GM21447 (cell line): ENCODE measurements at regions not wholly inside any gene's neighbourhood (a gene's known extent, or its start where the extent isn't known, plus 50 kb on each side); places are given as distances from the start of the nearest gene placed in this dataset.
"Not testable (repeated sequence)": the region's sequence is repeated elsewhere in the genome, so short reads cannot be mapped to it uniquely, and the experiment has no call there.

ENCODE experiments used
- ATAC-seq: cut with Tn5 transposase; IDR thresholded peaks from one replicate; pipeline ENCODE4 v1.9.1; 2021; ENCODE audit not compliant: unreplicated experiment

DNA sequence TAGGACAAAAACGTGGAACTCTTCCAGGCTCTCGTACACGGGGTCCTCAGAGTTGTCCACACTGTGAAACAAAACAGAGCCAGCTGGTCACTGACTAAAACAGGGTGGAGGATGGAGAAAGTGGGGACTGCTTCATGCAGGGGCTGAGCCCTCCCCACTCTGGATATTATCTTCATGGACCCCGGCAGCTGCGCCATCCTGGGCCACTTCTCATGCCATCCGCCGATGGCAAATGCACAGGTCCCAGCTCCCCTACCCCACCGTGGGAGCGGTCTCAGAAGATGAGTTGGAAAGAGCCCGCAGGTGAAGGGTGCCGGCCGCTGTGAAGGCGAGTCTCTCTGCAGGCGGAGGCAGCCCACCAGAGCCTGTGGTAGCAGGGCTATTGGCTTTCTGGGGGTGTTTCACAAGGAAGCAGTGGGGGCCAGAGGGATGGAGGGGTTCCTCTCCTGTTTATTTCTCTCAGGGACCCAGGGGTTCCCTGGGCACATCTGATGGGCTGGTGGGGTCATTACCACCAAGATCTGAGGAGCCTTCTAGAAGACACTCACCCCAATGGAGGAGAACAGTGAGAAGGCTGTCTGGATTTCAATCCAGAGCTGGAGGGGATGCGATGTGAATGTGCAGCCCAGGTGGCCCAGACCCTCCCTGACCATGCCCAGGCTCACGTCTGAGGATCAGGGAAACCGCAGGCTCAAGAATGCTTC, 177.3 kb downstream of the KLF13 start:
- no peak for ATAC-seq

DNA sequence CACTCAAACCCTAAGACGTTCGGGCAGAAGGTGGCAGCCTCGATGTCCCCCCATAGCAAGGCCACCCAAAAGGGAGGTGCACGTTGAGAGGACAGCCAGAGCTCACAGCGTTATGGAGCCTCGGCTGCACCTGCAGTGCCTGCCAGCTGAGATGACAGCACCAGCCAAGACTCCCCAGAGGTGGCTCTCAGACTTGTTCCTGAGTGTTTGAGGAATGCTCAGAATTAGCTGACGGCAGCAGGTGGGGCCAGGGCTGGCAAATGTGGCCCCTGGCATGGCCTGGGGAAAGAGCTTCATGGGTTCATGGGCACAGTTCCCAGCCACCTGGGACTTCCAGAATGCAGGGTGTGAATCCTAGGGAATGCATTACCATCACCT, 177.8 kb downstream of the KLF13 start:
- ATAC-seq, result no peak

DNA sequence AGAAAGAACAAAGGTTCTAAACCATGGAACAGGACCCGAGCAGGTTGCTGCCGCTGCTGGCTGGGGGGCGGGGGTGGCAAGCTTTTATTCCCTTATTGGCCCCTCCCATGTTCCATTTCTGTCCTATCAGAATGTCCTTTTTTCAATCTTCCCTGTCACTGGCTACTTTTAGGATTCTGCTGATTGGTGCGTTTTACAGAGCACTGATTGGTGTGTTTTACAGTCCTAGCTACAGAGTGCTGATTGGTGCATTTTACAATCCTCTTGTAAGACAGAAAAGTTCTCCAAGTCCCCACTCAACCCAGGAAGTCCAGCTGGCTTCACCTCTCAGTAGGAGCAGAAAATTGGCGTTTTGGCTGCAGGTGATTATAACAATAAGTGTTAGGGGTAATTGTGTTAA, 180.9 kb downstream of the KLF13 start:
- not testable (repeated sequence) for ATAC-seq

DNA sequence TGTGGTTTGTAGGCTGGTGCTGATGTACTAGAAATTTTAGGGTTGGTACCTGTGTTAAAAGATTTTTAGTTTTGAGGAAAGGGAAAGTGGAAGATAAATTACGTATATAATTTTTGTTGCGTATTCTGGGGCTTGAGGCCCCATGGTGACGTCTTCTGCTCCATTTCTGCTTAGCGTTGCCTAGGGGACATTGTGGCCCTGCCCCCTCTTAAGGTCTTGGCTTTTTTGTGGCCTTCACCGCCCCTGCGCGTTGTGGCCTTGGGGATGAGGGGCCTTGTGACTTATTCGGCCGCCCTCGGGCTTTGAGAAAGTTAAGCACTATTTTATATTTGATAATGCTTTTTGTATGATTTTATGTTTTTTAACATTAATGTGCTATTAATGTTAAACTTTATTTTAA, 182.0 kb downstream of the KLF13 start:
- ATAC-seq, result no peak

DNA sequence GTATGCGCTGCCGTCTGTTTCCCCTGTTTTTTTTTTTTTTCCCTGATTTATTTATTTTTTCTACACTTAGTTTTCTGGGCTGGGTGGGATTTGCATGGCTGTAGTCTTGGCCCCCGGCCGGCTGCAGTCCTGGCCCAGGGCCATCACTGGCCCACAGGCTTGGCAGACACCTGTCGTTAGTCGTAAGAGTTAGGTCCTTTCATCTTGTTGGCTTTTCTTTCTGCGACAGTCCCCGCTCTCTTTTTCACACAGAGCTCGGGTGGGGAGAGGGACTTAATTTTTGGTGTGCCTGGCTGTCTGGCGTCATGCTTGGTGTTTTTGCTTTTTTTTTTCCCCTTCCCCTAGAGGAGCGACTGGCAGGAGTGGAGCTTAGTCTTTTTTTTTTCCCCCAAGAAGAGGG, 183.4 kb downstream of the KLF13 start:
- no peak for ATAC-seq

DNA sequence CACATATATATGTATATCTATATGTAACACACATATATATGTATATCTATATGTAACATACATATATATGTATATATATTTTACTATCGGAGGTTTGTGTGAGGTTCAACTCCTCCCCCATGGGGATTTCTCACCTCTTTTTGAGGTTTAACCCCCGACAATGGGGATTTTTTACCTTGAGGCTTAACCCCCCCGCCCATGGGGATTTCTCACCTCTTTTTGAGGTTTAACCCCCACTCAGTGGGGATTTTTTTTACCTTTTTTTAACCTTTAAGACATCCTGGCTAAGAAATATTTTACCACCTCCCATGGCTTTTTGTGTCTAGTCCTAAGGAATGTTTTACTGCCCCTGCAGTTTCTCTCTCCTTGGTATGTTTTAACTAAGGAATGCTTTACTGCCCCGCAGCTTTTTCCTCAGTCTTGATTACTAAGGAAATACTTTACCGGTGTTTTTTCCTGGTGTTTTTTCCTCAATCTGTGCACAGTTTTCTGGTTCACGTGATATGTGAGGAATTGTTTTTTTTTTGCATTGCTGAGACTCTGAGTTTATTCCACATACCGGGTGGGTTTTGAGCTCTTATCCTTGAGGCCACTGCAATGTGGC, 185.2 kb downstream of the KLF13 start:
- no peak for ATAC-seq

DNA sequence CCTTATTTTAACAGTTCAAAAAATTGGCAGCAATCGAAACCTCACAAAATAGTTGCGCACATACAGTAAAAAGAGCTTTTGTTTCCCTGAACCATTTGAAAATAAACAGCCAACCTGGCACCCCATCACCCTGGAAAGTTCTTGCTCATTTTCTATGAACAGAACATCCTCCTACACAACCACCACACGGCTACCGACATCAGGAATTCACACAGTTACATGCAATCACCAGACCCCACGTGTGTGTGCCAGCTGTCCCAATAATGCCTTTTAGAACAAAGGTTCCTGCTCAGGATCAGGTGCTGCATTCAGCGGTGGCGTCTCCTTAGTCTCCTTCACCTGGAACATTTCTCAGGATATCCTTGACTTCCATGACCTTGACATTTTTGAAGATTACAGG, 186.5 kb downstream of the KLF13 start:
- ATAC-seq, result no peak

DNA sequence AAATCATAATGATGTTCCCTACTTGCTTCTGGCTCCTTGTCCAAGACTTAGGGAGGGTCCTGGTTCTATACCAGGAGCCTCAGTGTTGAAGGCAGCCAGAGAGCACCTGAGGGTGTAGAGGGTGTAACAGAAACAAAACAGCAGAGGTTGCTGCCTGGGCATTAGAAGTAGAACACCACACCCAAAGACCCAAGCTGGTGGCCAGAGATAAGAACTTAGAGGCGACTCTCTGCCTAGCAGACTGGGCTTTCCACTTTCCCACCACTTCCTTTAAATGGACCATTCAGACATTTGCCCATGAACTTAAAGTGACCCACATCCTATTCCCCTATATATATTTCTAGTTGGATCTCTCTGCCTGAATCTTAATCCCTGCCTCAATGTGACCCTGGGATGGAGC, 189.8 kb downstream of the KLF13 start:
- ATAC-seq, result no peak

DNA sequence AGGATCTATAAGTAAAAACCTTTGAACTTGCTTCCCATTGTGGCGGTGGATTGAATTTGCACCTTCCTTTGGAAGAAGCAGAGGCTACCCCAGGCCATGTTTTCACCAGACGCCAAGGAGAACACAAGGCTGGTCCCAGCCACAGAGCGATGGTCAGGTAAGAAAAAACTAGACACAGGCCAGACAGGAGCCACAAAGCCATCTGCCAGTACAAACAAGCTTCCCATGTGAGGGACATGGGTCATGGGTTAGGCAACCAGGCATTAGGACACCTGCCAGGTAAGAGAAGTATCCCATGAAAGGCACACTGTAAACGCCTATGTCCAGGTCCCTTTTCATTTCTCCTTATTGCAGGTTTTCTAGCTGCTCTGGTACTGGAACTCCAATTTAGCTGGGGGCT, 190.2 kb downstream of the KLF13 start:
- ATAC-seq, result no peak

DNA sequence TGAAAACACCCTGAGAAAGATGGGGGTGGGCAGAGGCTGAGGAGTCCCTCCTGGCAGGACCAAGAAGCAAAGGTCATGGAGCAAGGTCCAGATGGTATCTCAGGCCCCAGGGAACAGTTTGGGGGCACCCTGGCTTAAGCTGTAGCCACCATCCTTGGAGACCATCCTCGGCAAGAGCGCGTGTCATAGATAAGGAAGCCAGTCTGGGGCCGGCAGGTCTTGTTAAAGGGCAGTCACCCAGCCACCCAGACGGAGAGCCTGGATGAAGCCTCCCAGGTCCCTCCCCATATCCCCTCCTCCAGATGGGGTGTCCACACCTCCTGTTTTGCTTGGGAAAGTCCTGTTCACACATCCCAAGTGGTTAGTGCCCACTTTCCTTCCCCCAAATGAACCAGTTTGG, 191.1 kb downstream of the KLF13 start:
- ATAC-seq, result no peak

DNA sequence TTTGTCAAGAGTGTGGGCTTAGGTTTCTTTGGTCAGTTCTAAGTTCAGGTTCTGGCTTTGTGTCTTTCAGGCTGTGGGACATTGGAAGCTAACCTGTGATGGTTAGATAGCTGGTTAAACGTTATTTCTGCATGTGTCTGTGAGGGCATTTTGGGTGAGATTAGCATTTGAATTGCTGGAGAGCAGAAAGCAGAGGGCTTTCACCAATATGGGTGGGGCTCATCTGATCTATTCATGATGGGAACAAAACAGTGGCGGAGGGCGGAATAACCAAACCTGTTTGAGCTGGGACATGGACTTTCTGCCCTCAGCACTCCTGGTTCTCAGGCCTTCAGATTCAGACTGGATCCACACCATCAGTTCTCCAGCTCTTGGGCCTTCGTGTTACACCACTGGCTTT, 195.4 kb downstream of the KLF13 start:
- ATAC-seq, result no peak

DNA sequence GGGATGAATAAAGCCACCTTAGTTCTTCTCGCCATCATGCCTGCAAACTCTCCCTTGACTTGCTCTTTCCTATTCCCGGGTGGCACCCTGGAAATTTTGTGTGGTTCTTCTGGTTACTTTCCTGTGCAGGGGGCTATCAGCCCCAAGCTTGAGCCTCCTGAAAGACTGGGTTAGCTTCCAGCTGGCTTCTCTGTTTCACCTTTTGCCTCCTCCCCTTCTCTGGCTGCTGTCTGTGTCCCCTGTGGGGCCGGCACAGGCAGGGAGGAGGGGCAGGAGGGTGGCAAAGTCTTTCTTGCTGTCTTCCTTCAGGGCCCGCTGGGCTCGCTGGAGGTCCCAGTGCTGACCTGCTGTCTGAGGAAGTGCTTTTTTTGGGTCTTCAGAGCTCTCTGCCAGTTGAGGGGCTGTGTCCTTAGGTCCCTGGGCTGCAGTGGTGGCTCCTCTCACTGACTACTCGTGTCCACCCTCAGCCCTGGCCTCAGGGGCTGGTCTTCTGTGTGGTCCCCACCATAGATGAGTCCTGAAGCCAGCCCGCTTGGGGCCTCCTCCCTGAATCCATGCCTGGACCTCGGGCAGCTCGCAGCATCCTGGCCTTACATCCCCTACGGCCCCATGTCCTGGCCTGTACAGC, 196.5 kb downstream of the KLF13 start:
- no peak for ATAC-seq

DNA sequence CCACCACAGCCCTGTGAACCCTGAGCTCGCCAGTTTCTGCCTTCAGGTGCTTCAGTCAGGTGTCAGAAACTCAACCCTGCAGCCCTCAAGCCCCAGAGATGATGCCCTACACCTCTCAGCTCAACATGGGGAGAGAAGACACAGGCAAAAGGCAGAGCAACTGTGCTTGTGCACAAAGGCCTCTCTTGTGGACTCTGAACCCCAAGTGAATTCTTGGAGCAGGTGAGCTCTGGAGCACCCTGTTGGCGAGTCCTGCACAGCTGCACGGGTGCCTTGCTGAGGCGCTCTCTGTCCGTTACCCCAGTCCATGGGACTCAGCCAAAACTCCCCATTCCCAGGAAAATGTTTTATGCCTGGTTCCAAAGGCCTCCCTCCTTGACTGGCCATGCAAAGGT, 197.0 kb downstream of the KLF13 start:
- no peak for ATAC-seq

DNA sequence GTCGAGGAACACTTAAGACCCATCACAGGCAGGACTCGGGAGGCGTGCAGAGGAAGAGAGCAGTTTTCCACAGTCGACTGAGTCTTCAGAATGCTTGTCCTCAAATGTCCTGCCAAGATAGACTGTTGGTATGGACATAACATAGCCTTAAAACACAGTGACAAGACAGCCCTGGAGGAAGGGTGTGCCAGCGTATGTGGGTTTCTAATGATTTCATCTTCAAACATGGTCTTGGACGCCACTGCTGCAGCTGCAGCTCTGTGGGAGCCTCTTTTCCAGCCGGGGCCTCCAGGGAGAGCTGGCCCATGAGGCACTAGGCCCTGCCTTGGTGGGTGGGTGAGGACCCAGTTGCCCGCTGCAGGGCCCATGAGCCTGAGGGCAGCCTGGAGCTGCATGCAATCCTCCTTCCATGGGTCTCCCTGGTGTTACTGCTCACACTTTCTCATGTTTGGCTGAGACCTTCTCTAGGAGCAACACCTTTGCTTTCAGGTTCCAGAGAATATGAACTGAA, 198.6 kb downstream of the KLF13 start:
- no peak for ATAC-seq

DNA sequence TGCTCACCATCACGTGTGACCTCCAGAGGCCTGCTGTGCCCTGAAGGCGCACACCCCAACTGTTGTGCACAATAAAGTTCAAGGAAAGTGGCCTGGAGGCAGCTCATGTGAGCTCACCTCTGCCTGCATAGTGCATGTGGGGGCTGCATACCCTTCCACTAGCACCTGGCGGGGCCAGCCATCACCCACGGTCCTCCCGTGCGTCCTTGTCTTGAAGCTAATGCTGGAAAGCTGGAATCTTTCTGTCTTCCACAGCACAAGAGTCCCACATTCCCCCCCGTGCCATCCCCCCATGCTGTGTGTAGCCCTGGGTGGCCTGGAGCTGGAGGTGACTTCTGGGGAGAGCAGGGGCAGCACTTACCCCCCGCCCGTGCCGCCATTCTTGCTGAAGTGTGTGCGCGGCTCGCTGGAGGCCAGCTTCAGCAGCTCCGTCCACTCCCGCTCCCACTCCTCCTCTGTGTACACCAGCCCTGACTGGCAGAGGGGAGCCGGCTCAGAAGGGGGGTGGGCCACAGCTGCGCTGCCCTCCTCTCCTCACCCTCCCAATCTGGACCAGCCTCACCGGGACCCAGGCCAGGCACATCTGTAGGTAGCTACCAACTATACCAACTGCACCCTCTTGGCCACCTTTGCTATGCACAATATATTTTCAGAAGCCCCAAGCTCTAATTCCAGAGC, 199.5 kb downstream of the KLF13 start:
- no peak for ATAC-seq

DNA sequence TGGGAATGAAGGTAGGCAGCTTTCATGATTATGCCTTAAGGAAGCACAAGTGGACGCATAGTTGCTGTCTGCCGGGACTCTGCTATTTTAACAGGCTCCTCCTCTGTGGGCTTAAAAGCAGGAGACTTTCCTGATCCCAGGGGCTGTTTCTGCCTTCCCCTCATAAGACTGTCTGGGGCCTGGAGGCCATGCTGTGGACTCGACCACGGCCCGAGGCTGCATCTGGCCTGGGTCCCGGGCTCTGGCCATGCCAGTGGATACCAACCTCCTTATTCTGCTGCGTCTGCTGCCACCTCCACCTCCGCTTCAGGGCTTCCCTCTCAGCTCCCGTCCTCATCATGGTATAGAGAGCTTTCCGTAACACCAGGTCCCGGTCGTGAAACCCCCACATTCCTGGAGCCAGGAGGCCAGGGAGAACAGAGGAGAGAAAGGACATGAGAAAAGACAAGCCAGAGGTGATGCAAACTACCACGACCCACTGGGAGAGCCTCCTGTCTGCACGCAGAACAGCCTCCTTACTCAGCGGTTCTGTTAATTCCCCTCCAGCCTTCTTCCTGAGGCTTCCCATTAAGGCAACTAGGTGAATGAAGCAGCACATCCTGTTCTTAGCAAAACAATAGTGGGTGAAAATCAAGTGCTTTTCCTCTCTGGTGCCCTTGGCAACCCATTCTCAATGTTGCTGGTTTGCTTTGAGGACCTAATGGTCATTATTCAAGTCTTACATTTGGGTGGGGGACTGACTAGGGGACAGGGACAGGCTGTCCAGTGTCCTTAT, 200.5 kb downstream of the KLF13 start:
- ATAC-seq, result no peak

DNA sequence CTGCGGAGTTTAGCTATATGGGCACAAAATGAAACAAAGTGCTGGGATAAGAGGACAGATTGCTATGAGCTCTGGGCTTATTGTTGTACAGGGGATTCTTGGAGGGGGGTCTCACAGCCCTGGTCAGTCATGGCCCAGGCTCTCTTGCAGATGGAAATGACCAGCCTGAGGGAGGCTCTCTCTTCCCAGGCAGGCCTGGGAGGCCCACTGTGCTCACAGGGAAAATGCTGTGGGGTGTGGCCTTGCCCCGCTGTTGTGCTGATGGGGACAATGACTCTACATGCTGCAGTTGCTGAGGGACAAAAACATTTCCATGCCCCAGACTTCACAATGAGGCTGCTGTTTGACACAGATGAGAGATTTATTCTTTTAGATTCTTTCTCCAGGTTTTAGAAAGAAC, 202.2 kb downstream of the KLF13 start:
- no peak for ATAC-seq

DNA sequence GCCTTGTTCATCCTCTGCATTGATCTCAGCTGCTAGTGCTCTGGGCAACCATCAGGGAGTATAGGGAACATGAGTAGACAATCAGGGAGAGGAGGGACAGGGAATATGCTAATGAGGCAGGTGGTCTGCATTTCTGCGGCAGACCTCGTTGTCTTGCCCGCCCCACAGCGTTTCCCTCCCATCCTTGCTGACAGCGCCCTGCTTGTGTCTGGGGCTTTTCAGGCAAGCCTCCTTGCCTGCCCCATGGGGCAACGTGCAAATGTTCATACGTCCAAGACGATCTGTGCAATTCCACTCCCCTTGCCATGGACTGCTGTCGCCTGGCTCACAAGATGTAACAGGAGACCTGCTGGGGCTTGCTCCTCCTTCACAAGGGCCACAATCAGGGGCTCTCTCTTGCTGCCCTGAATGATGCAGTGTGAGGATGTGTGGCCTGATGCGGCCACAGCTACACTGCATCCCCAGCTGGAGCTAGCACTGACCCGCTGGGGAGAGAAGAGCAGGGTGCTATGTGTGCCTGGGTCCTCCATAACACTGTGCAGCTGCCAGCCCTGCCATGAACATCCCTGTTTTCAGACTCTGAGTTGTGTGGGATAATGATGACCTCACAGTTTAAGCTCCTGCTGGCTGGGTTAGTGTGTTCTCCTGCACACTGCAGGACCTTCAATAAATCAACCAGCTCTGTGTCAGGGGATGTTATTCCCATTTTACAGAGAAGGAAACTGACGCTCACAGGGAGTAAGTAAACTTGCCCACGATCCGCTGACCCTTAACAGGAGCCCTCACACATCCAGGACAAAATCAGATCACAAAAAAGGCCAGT, 211.3 kb downstream of the KLF13 start:
- no peak for ATAC-seq

DNA sequence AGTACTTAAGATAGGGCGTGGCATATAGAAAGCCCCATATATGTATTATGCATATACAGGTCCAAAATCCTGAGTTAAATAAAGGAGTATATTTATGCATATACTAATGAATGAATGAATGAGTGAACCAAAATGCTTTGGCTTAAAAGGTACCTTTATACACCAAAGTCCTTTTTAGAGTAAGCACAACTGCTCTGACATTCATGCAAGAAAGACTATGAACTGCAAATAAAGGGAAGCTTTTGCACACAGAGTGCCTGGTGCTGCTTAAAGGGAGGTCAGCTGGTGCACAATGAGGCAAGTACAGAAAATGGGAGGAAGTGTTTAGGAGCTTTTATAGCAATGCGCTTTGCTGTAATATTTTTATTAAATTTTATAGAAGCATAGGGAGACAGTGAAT, 214.0 kb downstream of the KLF13 start:
- no peak for ATAC-seq

DNA sequence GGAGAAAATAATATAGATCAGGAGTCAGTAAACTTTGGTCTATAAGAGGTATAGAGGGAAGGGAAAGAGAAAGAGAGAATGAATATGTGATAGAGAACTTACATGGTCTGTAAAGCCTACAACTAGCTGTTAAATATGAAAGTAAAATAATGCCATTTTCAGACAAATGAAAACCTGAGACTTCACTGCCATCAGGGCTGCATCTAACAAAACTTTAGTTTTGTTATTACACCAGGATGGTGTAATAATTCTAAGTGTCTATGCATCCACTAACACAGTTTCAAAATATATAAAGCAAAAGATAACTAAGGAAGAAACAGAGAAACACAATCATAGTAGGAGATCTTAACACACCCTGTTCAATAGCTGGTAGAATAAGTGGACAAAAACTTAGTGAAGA, 217.7 kb downstream of the KLF13 start:
- ATAC-seq, result no peak
